A549 (cell line): ENCODE measurements at regions not wholly inside any gene's neighbourhood (a gene's known extent, or its start where the extent isn't known, plus 50 kb on each side); places are given as distances from the start of the nearest gene placed in this dataset.

Experiments
- ATAC-seq, 2 experiments: fragments of 200-7000 bp in 1 of 2; fragments of >200 bp in 1 of 2; cut with Nextera tagmentation in 1 of 2; cut with Tn5 transposase in 1 of 2; 3 replicates each; pipeline versions ENCODE4 v1.8.0 to v1.9.1; 2018 to 2020; ENCODE audit warnings: mild to moderate bottlenecking in 1 of 2, moderate library complexity in 1 of 2
- CTCF ChIA-PET: fragments of 300-600 bp; sonication (Branson Sonifier 250); formaldehyde crosslinking; extraction: SDS; loops from one replicate; lab custom pipeline; 2021; ENCODE audit warnings: antibody characterized with exemption, inconsistent platforms; lab: Yijun Ruan, JAX
- POLR2A ChIA-PET: fragments of 350-600 bp; formaldehyde crosslinking; extraction: SDS; loops from one replicate; lab custom pipeline; 2021; ENCODE audit warnings: antibody characterized with exemption, inconsistent platforms; lab: Yijun Ruan, JAX
- DNase-seq, 2 experiments: peaks; one replicate each; pipeline versions ENCODE4 v3.0.0 to v3.0.0-alpha.2; 2011 to 2016; ENCODE audit warnings: low read depth in 1 of 2, low spot score in 1 of 2
- FAIRE-seq: peaks from 2 replicates; lab custom pipeline; 2011; peaks lifted over from hg19 to GRCh38; lab: Jason Lieb, UNC
- H3K27ac ChIP-seq, 2 experiments: fragments of >200 bp; sonication (Bioruptor Twin); formaldehyde crosslinking; 3 replicates each; pipeline ENCODE4 v1.5.1; 2016 to 2017
- H3K4me1 ChIP-seq: fragments of >200 bp; sonication (Bioruptor Twin); formaldehyde crosslinking; 3 replicates; pipeline ENCODE4 v1.6.1; 2016
- H3K4me2 ChIP-seq: fragments of >200 bp; sonication (Bioruptor Twin); formaldehyde crosslinking; 3 replicates; pipeline ENCODE4 v1.6.1; 2016
- H3K4me3 ChIP-seq: fragments of >200 bp; sonication (Bioruptor Twin); formaldehyde crosslinking; 3 replicates; pipeline ENCODE4 v1.5.1; 2016
- H3K9me3 ChIP-seq: fragments of >200 bp; sonication (Bioruptor Twin); formaldehyde crosslinking; 3 replicates; pipeline ENCODE4 v1.6.1; 2016
- BHLHE40 ChIP-seq: IDR thresholded peaks from 2 replicates; pipeline ENCODE4 v1.6.1; 2012; ENCODE audit warnings: low read depth, low read length, inconsistent platforms
- CHD2 ChIP-seq: fragments of 150-350 bp; IDR thresholded peaks from 2 replicates; pipeline ENCODE4 v1.6.1; 2014; ENCODE audit warnings: low read length; ENCODE audit not compliant: partially characterized antibody
- E2F6 ChIP-seq: IDR thresholded peaks from 2 replicates; pipeline ENCODE4 v1.6.1; 2012; ENCODE audit warnings: low read depth, borderline replicate concordance
- ESRRA ChIP-seq: fragments of 150-350 bp; IDR thresholded peaks from 2 replicates; pipeline ENCODE4 v1.6.1; 2014; ENCODE audit warnings: mild to moderate bottlenecking, low read length, borderline replicate concordance
- FOSL2 ChIP-seq, 2 experiments: fragments of 450-650 bp in 1 of 2; fragments of >200 bp in 1 of 2; sonication (Bioruptor Twin) in 1 of 2; formaldehyde crosslinking; IDR thresholded peaks; 2 replicates each; pipeline versions ENCODE4 v1.5.0 to v1.6.1; 2016 to 2020; ENCODE audit warnings: mild to moderate bottlenecking in 1 of 2, moderate library complexity in 1 of 2
- HDAC2 ChIP-seq: fragments of 200-600 bp; sonication (generic); IDR thresholded peaks from 2 replicates; pipeline ENCODE4 v1.6.1; 2016
- HEYL ChIP-seq: fragments of 250-450 bp; sonication (Bioruptor Pico); IDR thresholded peaks from 2 replicates; pipeline ENCODE4 v1.8.0; 2021; ENCODE audit warnings: mild to moderate bottlenecking, moderate library complexity
- HMGXB4 ChIP-seq: fragments of 250-450 bp; sonication (Bioruptor Pico); IDR thresholded peaks from 2 replicates; pipeline ENCODE4 v1.5.0; 2021; ENCODE audit warnings: mild to moderate bottlenecking, moderate library complexity, borderline replicate concordance
- HOXA7 ChIP-seq: fragments of 250-450 bp; sonication (Bioruptor Pico); IDR thresholded peaks from 2 replicates; pipeline ENCODE4 v1.5.0; 2020; ENCODE audit warnings: mild to moderate bottlenecking, moderate library complexity
- HOXB13 ChIP-seq: fragments of 250-450 bp; sonication (Bioruptor Pico); IDR thresholded peaks from 2 replicates; pipeline ENCODE4 v1.5.0; 2020; ENCODE audit warnings: low read depth, mild to moderate bottlenecking, moderate library complexity
- HOXB5 ChIP-seq: fragments of 250-450 bp; sonication (Bioruptor Pico); IDR thresholded peaks from 2 replicates; pipeline ENCODE4 v1.5.0; 2020; ENCODE audit warnings: mild to moderate bottlenecking, moderate library complexity
- KDM5A ChIP-seq: fragments of 200-600 bp; sonication (generic); IDR thresholded peaks from 2 replicates; pipeline ENCODE4 v1.6.1; 2016; ENCODE audit warnings: antibody characterized with exemption, mild to moderate bottlenecking
- MAZ ChIP-seq: fragments of 150-350 bp; IDR thresholded peaks from 2 replicates; pipeline ENCODE4 v1.6.1; 2014; ENCODE audit warnings: antibody characterized with exemption, low read depth, low read length, borderline replicate concordance
- NR3C1 ChIP-seq: fragments of >200 bp; sonication (Bioruptor Twin); formaldehyde crosslinking; IDR thresholded peaks from 3 replicates; pipeline ENCODE4 v1.6.1; 2017
- POLR2A ChIP-seq: IDR thresholded peaks from 2 replicates; pipeline ENCODE4 v1.6.1; 2012; ENCODE audit warnings: mild to moderate bottlenecking, low read length
- POLR2AphosphoS2 ChIP-seq: conservative IDR thresholded peaks from 2 replicates; pipeline ENCODE4 v1.6.1; 2012; ENCODE audit warnings: low read length, improper control_type of control experiment, inconsistent platforms
- RFX5 ChIP-seq: fragments of 450-650 bp; IDR thresholded peaks from 2 replicates; pipeline ENCODE4 v1.7.1; 2014; ENCODE audit warnings: antibody characterized with exemption, mild to moderate bottlenecking, moderate library complexity
- SMC3 ChIP-seq: fragments of >200 bp; sonication (Bioruptor Twin); formaldehyde crosslinking; IDR thresholded peaks from 3 replicates; pipeline ENCODE4 v1.6.1; 2018; ENCODE audit warnings: inconsistent platforms
- TFCP2L1 ChIP-seq: fragments of 250-450 bp; sonication (Bioruptor Pico); IDR thresholded peaks from 2 replicates; pipeline ENCODE4 v1.5.0; 2021; ENCODE audit warnings: mild to moderate bottlenecking
- ZC3H11A ChIP-seq: fragments of 450-650 bp; IDR thresholded peaks from 2 replicates; pipeline ENCODE4 v1.6.1; 2014; ENCODE audit warnings: antibody characterized with exemption, mild to moderate bottlenecking
- ZNF302 ChIP-seq: fragments of 250-450 bp; sonication (Bioruptor Pico); IDR thresholded peaks from 2 replicates; pipeline ENCODE4 v1.9.0; 2021; ENCODE audit warnings: inconsistent platforms, mild to moderate bottlenecking, moderate library complexity
- WGBS: methylation state at CpG from one replicate; pipeline ENCODE4 v1.1.6; 2017; ENCODE audit errors: missing lambda C conversion rate; 5-methylcytosine and 5-hydroxymethylcytosine counted together
- TF ChIP-seq, protein P1 (sequence below): fragments of 250-450 bp; sonication (Bioruptor Pico); IDR thresholded peaks from 2 replicates; pipeline ENCODE4 v1.5.0; 2020; ENCODE audit warnings: low read depth, mild to moderate bottlenecking, moderate library complexity
- TF ChIP-seq, protein P2 (sequence below): fragments of >200 bp; sonication (Bioruptor Twin); formaldehyde crosslinking; IDR thresholded peaks from 2 replicates; pipeline ENCODE4 v1.6.1; 2016
- TF ChIP-seq, protein P3 (sequence below): fragments of 150-350 bp; IDR thresholded peaks from 2 replicates; pipeline ENCODE4 v1.6.1; 2014; ENCODE audit warnings: low read depth, mild to moderate bottlenecking, low read length

GRCh38 chr13:73961181-73961580, 173.0 kb downstream of the KLF12 start:
- no peak for DNase-seq
- TF ChIP-seq NR3C1 (no peak), BHLHE40 (no peak), MAZ (no peak), TFCP2L1 (no peak), HOXB5 (CRISPR knock-in tag) (no peak), RFX5 (no peak), HEYL (no peak)
- TF ChIP-seq, protein P1, sequence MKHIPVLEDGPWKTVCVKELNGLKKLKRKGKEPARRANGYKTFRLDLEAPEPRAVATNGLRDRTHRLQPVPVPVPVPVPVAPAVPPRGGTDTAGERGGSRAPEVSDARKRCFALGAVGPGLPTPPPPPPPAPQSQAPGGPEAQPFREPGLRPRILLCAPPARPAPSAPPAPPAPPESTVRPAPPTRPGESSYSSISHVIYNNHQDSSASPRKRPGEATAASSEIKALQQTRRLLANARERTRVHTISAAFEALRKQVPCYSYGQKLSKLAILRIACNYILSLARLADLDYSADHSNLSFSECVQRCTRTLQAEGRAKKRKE (CRISPR knock-in tag): no peak
- TF ChIP-seq, protein P2, sequence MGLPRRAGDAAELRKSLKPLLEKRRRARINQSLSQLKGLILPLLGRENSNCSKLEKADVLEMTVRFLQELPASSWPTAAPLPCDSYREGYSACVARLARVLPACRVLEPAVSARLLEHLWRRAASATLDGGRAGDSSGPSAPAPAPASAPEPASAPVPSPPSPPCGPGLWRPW: no peak
- TF ChIP-seq, protein P3, sequence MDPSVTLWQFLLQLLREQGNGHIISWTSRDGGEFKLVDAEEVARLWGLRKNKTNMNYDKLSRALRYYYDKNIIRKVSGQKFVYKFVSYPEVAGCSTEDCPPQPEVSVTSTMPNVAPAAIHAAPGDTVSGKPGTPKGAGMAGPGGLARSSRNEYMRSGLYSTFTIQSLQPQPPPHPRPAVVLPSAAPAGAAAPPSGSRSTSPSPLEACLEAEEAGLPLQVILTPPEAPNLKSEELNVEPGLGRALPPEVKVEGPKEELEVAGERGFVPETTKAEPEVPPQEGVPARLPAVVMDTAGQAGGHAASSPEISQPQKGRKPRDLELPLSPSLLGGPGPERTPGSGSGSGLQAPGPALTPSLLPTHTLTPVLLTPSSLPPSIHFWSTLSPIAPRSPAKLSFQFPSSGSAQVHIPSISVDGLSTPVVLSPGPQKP: no peak
- POLR2A ChIA-PET: no interaction called here
- CTCF ChIA-PET: no interaction called here
- Histone ChIP-seq H3K4me3 (no peak overlapping the region), H3K27ac (no peak overlapping the region), H3K9me3 (no peaks in the 10 kb centered on the region), H3K4me1 (no peaks in the 10 kb centered on the region), H3K4me2 (no peak overlapping the region)
- no peak for ATAC-seq
- WGBS: 81% methylated on average over 4 of the region's 4 CpGs
- FAIRE-seq: no peak

DNA sequence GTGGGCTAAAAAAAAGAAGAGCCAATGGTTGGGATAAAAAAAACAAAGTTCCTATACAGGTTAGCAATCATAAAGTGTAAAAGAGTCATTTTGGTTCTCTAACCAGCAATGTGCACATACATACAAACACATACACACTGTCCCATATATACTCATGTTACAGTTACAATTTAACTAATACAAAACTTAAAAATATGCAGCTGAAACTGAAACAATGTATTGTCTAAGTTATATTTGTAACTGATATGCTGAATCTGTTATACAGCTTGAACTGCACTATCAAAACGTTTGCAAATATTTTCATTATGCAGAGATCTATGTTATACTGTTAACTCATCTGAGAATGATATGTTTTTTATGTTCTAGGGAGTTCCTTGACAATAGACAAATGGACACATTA, 173.7 kb downstream of the KLF12 start:
- no peak overlapping the region for H3K4me3 ChIP-seq
- TF ChIP-seq HOXA7 (no peak), ZNF302 (CRISPR knock-in tag) (no peak), HEYL (no peak), HDAC2 (no peak), HOXB13 (CRISPR knock-in tag) (no peak), CHD2 (no peak), ESRRA (no peak), TFCP2L1 (no peak), HMGXB4 (CRISPR knock-in tag) (no peak), BHLHE40 (no peak)
- TF ChIP-seq, protein P1 (CRISPR knock-in tag): no peak
- WGBS: 45% methylated on average over 1 of the region's 1 CpG
- ATAC-seq: no peak
- no peak for DNase-seq
- no peaks in the 10 kb centered on the region for H3K4me1 ChIP-seq
- POLR2A ChIA-PET: no interaction called here
- no peaks in the 10 kb centered on the region for H3K9me3 ChIP-seq
- H3K4me2 ChIP-seq: no peak overlapping the region
- no peak overlapping the region for H3K27ac ChIP-seq
- CTCF ChIA-PET: no interaction called here
- no peak for FAIRE-seq

DNA sequence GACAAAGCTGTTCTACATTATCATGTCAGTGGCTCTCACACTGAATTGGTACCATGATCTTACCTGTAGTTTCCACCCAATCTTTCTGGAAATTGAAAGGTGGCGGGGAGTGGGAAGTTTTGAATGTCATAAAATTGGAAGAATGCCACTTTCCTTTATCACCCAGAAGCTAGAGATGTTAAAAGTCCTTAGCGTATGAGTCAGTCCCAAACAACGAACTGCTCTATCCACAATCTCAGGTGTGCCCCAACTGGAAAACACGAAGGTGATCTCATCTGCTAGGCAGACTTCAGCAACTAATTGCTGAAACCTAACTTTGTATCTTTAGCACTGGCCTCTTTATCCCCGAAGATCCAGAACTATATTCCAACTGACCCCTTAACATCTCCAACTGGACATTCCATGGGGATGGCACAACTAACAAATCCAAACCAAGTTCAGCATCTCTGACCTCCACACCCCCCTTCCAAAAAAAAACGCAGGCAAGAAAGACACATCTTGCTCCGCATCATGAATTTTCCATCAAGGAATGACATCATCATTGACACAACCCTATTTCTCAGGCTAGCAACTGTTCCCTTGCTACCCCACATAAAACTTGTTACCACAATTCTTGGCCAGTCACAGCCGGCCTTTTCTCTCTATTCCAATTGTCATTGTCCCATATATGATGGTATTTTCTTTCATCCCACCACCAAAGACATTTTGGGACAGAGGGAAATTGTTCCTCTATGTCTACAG, 175.4 kb downstream of the KLF12 start:
- DNase-seq (no peak), FAIRE-seq (no peak), ATAC-seq (no peak)
- Histone ChIP-seq H3K4me2 (no peak overlapping the region), H3K27ac (no peak overlapping the region), H3K4me1 (no peaks in the 10 kb centered on the region), H3K4me3 (no peak overlapping the region), H3K9me3 (no peaks in the 10 kb centered on the region)
- TF ChIP-seq SMC3 (no peak), KDM5A (no peak), FOSL2 (IDR thresholded peaks at IDR 0.05) (no peak), FOSL2 (CRISPR knock-in tag; IDR thresholded peaks at IDR 0.05) (no peak), BHLHE40 (no peak), POLR2A (no peak), POLR2AphosphoS2 (no peak), ZC3H11A (no peak), E2F6 (no peak)
- TF ChIP-seq, protein P1 (CRISPR knock-in tag): no peak
- TF ChIP-seq, protein P2: no peak
- CTCF ChIA-PET: no interaction called here
- 72% methylated on average over 8 of the region's 8 CpGs for WGBS
- POLR2A ChIA-PET: no interaction called here
